Thoracic aorta (tissue), 2 donors: ENCODE measurements at regions not wholly inside any gene's neighbourhood (a gene's known extent, or its start where the extent isn't known, plus 50 kb on each side); places are given as distances from the start of the nearest gene placed in this dataset.
A peak's percentile ranks its signal among the peaks of the same experiment; 100 is the strongest.

Experiments used
- ATAC-seq: fragments of 150-250 bp; one replicate; pipeline ENCODE4 v1.8.0; 2017; ENCODE audit warnings: low read depth; ENCODE audit not compliant: insufficient number of reproducible peaks, low FRiP score
- DNase-seq: peaks from one replicate; pipeline ENCODE4 v3.0.0-alpha.2; 2020; ENCODE audit warnings: low spot score
- H3K27ac ChIP-seq, 2 donors: fragments of 200-600 bp; sonication (generic); 1 replicate in 1 of 2; 2 replicates in 1 of 2; pipeline ENCODE4 v1.5.1; 2016; ENCODE audit warnings: mild to moderate bottlenecking in 2 of 2, moderate library complexity in 2 of 2
- H3K27me3 ChIP-seq: fragments of 200-600 bp; sonication (generic); replicated peaks from 2 replicates; pipeline ENCODE4 v1.6.0; 2016; ENCODE audit warnings: mild to moderate bottlenecking; ENCODE audit not compliant: insufficient read depth
- H3K36me3 ChIP-seq: fragments of 200-600 bp; sonication (generic); one replicate; pipeline ENCODE4 v1.5.1; 2016
- H3K4me1 ChIP-seq, 2 donors: fragments of 200-600 bp; sonication (generic); 1 replicate in 1 of 2; 2 replicates in 1 of 2; pipeline versions ENCODE4 v1.5.1 to v1.6.0; 2016; ENCODE audit warnings: low read depth in 2 of 2, mild to moderate bottlenecking in 1 of 2; ENCODE audit not compliant: control insufficient read depth in 1 of 2
- H3K4me3 ChIP-seq: fragments of 200-600 bp; sonication (generic); 2 replicates; pipeline ENCODE4 v1.5.1; 2016; ENCODE audit warnings: mild to moderate bottlenecking
- H3K9me3 ChIP-seq: fragments of 200-600 bp; sonication (generic); 2 replicates; pipeline ENCODE4 v1.5.1; 2016
- TF ChIP-seq, protein P1 (sequence below): fragments of 200-600 bp; sonication (generic); IDR thresholded peaks from one replicate; pipeline ENCODE4 v1.5.1; 2019; ENCODE audit warnings: antibody characterized with exemption

DNA sequence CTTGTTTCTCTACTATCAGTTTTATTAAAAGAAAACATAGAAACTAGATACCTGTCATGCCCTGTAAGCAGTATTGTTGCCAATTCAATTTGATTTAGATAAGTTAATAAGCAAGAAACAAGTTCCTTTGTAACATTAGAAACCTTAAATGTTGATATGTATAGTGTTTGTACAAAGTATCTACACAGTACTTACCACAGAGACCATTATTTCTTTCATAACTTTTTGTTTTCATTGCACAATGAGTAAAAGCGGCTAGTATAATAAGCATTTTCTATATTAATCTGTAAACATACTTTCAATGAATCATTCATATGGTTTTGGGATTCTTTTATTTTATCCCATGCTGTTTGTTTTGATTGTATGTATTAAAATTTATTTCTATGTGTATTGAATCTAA is 305.1 kb downstream of the TTC6 start:
- H3K4me1 ChIP-seq, result no peaks in the 10 kb centered on the region
- H3K27ac ChIP-seq, result no peak overlapping the region
- no peaks in the 10 kb centered on the region for H3K27me3 ChIP-seq
- H3K9me3 ChIP-seq, result no peaks in the 10 kb centered on the region
- DNase-seq, result no peak
- H3K36me3 ChIP-seq, result no peaks in the 10 kb centered on the region
- no peak for ATAC-seq
- TF ChIP-seq, protein P1, sequence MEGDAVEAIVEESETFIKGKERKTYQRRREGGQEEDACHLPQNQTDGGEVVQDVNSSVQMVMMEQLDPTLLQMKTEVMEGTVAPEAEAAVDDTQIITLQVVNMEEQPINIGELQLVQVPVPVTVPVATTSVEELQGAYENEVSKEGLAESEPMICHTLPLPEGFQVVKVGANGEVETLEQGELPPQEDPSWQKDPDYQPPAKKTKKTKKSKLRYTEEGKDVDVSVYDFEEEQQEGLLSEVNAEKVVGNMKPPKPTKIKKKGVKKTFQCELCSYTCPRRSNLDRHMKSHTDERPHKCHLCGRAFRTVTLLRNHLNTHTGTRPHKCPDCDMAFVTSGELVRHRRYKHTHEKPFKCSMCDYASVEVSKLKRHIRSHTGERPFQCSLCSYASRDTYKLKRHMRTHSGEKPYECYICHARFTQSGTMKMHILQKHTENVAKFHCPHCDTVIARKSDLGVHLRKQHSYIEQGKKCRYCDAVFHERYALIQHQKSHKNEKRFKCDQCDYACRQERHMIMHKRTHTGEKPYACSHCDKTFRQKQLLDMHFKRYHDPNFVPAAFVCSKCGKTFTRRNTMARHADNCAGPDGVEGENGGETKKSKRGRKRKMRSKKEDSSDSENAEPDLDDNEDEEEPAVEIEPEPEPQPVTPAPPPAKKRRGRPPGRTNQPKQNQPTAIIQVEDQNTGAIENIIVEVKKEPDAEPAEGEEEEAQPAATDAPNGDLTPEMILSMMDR, result no peak
- H3K4me3 ChIP-seq, result no peak overlapping the region

DNA sequence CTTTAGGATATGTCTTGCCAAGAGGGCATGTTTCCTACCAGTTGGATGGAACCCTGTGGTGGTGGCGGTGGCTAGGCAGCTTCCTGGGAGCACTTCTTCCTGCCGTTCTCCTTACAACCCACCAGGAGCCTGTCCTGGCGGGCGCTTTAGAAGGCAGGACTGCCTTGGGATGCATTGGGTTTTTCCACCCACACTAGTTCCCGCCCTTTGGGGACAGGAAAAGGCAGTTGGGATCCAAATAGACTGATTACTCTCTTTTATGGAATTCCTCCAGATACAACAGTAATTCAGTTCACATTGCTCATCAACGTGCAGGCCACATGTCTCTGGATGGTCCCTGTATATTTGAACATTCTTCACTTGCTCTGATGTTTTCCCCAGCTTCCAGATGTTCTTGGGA is 305.7 kb upstream of the SSTR1 start:
- Histone ChIP-seq H3K4me3 (no peak overlapping the region), H3K9me3 (no peaks in the 10 kb centered on the region), H3K27ac (no peak overlapping the region), H3K4me1 (no peaks in the 10 kb centered on the region), H3K36me3 (no peaks in the 10 kb centered on the region), H3K27me3 (no peaks in the 10 kb centered on the region)
- DNase-seq (no peak), ATAC-seq (no peak)
- TF ChIP-seq, protein P1, result no peak

DNA sequence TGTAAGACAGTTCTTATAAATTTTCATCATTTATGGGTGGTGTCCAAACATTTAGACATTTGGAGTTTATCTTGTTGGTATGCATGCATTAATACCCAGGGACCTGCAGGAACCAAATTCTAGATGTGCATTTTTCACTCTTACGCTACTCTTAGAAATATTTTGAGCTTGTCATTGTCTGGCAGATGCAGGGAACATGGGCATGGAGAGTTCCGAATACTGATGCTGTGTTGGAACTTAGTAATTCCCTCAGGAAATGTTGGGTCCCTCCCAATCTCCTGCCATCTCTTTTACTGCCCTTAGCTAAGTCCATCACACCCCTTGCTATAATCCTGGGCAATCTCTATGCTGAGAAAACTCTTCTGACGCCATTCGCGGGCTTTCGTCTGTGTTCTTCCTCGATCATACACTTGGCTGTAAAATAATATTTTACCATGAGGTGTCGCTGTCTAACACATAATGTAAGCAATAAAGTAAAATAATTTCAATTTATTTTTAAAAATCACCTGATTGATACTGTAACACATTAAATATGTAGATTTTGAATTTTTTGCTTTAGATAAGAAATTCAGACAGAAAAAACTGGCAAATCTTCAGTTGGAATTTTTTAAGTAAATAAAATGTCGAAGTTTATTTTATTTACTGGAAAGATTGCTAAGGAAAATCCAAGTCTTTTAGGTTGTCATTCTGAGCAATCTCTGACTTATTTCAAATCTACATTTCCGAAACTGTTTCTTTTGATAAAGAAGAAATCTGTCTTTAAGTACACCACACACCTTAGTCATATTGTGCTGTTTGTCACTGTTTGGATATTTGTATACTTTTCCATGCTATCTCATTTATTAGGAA is 304.1 kb upstream of the SSTR1 start:
- Histone ChIP-seq H3K36me3 (no peaks in the 10 kb centered on the region), H3K9me3 (no peaks in the 10 kb centered on the region)

DNA sequence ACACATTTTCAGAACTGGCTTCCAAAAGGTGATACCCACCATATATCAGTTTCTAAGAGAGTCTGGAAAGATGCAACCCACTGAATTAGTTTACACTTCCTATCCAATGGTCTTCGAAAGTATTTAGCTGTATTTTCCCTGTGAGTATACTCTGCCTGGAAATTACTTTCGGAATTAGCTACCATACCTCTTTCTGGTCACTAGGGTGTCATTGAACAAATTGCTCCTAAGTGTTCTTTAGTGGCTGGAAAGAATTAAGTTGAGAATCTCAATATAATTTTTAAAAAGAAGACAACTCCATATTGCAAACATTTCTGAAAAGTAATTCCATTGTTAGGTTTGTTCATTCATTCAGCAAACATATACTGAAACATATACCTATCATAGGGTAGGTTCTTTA is 283.1 kb upstream of the SSTR1 start:
- H3K27ac ChIP-seq, result no peak overlapping the region
- DNase-seq, result no peak

More for the DNA sequence above, 304.1 kb upstream of the SSTR1 start:
- Histone ChIP-seq H3K4me3 (no peak overlapping the region), H3K4me1 (no peaks in the 10 kb centered on the region), H3K27me3 (no peaks in the 10 kb centered on the region), H3K27ac (no peak overlapping the region)
- no peak for ATAC-seq
- DNase-seq, result no peak
- TF ChIP-seq, protein P1, result peak; percentile 53

DNA sequence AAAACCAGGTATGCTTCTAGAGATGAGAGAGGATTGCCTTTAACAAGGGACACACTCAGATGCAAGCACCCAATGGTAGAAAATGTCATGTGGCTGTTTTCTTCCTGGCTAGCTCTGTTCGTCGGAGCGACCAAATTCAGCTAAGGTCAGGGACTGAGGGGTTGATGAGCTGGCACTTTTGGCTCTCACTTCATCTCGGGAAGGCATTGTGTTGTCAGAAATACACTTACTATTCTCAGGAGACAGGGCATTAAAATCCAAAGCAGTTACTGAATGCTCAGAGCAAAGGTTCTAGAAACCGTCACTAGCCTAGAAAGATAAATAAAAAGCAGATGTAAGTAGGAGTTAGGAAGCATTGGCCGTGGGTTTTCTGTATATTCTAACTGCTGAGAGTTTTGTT is 275.7 kb upstream of the SSTR1 start:
- no peak overlapping the region for H3K4me3 ChIP-seq
- ATAC-seq (no peak), DNase-seq (no peak)
- H3K36me3 ChIP-seq, result no peaks in the 10 kb centered on the region
- H3K27me3 ChIP-seq, result no peaks in the 10 kb centered on the region
- no peak overlapping the region for H3K27ac ChIP-seq
- TF ChIP-seq, protein P1, result no peak
- no peaks in the 10 kb centered on the region for H3K4me1 ChIP-seq
- no peaks in the 10 kb centered on the region for H3K9me3 ChIP-seq

More for the DNA sequence above, 283.1 kb upstream of the SSTR1 start:
- Histone ChIP-seq H3K27me3 (no peaks in the 10 kb centered on the region), H3K4me1 (no peaks in the 10 kb centered on the region), H3K9me3 (no peaks in the 10 kb centered on the region), H3K36me3 (no peaks in the 10 kb centered on the region), H3K4me3 (no peak overlapping the region)
- ATAC-seq, result no peak
- TF ChIP-seq, protein P1, result no peak
